MV-4-11 (cell line): ENCODE measurements at regions not wholly inside any gene's neighbourhood (a gene's known extent, or its start where the extent isn't known, plus 50 kb on each side); places are given as distances from the start of the nearest gene placed in this dataset.
A peak's percentile ranks its signal among the peaks of the same experiment; 100 is the strongest.

Experiments
- DNase-seq: peaks from one replicate; lab custom pipeline; 2025; lab: John Stamatoyannopoulos, UW

- DNase-seq, result peak; percentile 13
These were observed 266.2 kb downstream of the NSG2 start for GRCh38 chr5:174311531-174312269.

DNA sequence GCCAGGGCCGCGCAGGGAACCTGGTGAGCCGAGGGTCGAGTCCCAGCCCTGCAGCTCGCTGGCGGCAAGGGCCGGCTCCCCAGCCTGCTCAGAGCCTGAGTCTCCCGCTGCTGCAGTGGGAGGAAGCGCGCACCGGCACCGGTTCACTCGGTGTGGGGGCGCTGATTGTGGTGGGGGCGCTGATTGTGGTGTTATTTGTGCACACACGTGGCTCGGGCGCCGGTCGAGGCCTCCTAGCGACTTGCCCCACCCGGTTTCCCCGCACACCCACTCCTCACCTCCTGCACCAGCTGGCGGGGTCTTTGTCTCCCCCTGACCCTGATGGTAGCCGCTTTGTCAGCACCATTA is 266.7 kb downstream of the NSG2 start:
- no peak for DNase-seq

DNA sequence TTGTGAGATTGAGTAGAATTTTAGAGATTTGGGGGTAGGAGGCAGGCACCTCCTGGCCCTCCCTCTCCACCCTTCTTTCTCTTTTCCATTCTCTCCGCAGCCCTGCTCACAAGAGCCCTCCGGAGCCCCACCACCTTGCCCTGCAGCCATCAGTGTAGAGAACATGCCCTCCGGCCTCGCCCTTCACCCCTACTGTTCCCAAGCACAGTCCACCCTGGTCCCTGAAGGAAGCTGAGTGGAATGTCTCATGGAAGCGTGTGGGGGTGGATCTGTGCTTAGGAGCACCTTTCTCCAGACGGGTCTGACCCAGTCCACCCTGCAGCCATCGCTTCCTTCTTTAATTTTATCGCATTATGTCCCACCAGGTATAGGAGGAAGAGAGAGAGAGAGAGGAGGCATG is 267.1 kb downstream of the NSG2 start:
- DNase-seq, result no peak

DNA sequence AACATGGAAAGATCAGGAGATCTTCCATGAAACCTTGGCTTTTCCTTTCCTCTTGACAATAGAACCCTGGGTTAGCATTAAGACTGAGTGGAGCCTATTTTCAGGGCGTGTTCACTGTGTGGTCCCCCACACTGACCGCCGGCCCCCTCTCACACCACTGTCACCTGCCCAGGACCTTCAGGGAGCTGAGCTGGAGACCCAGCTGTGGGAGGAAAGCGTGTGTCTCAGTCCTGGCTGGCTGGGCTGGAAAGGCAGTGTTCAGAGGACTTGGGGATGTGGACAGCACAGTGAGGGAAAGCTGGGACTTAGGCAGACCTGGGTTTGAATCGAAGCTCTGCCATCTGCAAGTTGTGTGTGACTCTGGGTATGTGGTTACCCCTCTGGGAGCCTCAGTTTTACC is 268.1 kb downstream of the NSG2 start:
- DNase-seq, result no peak

DNA sequence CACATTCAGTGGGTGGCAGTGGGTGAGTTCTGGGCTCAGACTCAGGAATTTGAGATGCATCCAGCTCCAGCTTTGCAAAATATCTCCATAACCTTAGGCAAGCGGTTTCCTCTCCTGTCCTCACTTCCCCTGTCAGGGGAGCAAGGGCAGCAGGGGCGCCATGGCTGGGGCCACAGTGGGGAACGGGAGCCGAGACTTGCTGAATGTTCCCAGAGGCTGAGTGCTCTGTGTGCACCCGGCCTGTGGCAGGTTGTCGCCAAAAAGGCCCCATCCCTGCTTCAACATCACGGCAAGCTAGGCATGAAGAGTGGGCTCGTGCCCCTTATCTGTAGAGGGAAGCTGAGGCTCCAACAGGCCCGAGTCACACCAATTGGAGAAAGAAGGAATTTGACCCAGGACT is 268.8 kb downstream of the NSG2 start:
- no peak for DNase-seq

- no peak for DNase-seq
These were observed 270.0 kb downstream of the NSG2 start for GRCh38 chr5:174315471-174315870.

- no peak for DNase-seq
These were observed 270.4 kb downstream of the NSG2 start for GRCh38 chr5:174315871-174316270.

DNA sequence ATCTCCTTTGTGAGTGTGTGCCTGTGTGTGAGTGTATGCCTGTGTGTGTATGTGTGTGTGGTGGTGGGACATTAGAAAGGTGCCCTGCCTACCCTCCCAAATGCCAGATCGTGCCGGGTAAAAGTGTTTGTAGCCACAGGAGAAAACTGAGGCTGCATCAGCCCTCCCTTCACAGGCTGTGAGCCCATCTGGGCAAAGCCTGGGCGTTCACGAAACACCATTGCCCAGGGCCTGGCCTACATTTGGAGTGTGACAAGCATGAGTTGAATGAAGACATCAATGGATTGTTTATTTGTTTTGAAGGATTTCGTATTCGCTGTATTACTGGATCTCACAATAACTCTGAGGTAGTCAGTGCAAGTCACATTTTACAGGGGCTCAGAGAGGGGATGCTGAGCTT is 270.8 kb downstream of the NSG2 start:
- DNase-seq, result no peak

- DNase-seq, result no peak
These were observed 271.9 kb downstream of the NSG2 start for GRCh38 chr5:174317256-174317894.

- DNase-seq, result no peak
These were observed 273.1 kb downstream of the NSG2 start for GRCh38 chr5:174318578-174318977.

- no peak for DNase-seq
These were observed 274.0 kb downstream of the NSG2 start for GRCh38 chr5:174319551-174319950.

GRCh38 chr5:174320051-174320450 is 274.5 kb downstream of the NSG2 start:
- DNase-seq, result no peak

DNA sequence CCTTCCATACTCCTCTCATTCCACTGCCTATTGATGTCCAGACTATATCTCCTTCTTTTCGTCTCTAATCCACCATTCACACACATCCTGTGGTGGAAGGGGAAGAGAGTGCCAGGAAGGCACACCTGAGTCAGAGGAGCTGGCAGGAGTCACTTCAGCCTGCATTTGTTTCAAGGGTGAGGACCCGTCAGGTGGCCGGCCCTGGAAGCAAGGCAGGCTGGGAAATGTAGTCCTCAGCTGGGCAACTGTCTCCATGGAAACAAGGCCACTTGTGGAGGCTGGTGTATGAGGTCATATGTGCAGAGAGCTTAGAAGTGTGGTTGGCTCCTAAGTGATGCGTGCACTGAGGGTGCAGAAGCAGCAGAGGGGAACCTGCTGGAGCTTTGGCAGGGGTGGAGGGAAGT is 278.4 kb downstream of the NSG2 start:
- DNase-seq, result peak; percentile 69

DNA sequence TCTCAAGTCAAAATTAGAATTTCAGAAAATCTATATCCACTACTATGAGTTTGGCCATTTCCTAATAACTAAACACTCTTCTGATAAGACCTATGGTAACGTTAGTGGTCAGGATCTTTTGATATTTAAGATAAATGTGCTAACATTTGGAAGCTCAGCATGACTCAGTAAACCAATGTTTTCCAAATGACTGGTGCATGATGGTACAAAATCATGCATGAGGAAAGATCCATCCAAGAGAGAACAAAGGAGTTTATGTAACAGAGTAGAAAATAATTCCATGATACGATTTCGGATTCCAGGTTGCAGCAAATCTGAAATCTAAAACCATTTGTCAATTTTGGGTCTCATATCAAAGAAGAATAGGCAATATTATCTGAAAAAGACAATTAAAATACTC is 279.2 kb downstream of the NSG2 start:
- DNase-seq, result no peak

DNA sequence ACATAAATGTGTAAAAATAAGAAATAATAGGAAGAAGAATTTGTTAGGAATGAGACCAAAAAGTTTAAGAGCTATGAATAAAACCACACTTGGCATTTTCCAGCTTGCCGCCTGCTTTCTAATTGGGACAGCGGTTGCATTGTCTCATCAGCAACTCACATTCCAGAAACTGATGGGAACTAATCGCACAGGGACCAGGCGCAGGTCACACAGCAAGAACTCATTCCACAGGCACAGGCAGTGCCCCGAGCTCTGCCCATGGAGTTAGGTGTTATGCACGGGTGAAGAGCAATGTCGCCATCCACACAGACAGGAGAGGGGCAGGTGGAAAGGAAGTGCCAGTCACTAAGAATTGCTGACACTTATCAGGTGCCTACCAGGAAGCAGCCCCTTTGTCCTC is 279.9 kb downstream of the NSG2 start:
- no peak for DNase-seq

- DNase-seq, result no peak
These were observed 280.5 kb downstream of the NSG2 start for GRCh38 chr5:174325961-174326360.

- DNase-seq, result no peak
These were observed 280.9 kb downstream of the NSG2 start for GRCh38 chr5:174326372-174326771.

DNA sequence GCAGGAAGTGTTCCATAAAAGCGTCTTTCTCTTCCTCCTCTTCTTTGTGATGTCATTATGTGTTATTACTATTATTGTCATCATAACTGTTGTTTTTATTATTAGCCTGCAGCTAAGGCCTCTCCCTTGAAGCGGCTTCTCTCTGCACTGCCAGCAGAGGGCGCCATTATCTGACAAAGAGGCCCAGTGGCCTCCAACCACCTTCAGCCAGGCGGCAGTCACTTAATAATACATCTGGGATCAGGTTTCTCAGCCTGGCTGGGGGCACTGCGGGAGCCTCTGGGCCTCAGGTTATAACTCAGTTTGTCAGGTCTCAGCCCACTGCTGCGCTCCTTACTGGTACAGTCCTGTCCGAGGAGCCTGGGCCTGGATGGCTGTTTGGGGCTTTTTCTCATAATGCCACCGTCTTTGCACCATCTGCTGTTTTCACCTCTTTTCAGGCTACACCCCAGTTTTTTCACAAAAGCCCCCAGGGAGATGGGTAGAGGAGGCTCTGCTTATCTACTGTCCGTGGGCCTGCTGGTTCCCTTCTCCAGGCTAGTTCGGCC is 281.9 kb downstream of the NSG2 start:
- peak; percentile 69 for DNase-seq

DNA sequence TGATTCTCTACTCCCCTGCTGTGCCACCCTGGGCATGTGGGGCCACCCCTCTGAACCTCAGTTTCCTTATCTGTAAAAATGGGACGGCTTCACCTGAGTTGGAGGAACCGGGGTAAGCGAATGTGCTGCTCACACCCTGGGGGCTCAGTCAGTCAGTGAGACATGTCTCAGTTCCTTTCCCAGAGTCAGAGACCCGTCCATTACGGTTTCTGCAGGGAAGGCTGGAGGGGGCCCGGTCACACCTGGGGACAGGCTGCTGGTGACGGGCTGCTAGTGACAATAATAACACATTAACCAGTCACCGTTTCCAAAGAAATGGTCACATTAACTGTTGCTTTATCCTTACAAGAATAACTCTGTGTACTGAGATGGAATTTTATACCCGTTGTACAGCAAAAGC is 282.4 kb downstream of the NSG2 start:
- DNase-seq, result no peak

- DNase-seq, result no peak
These were observed 283.3 kb downstream of the NSG2 start for GRCh38 chr5:174328631-174329299.

DNA sequence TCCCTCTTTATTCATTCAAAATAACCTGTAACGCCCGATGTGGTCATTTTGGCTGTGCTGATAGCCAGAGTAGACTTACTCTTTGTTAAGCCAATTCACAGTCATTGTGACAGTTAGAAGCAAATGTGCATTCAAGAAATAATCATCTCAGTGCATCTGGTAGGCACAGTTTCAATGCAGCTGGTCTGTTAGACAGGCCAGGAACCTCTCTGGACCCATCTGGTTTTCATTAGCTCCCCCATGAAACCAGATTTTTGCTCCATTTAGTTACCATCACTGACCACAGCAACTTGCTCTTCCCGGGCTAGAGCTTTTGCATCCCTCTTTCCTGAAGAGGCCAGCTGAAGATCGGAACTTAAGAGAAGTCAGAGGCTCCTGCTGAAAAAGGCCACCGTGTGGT is 284.2 kb downstream of the NSG2 start:
- no peak for DNase-seq

- DNase-seq, result no peak
These were observed 290.3 kb downstream of the NSG2 start for GRCh38 chr5:174335682-174336364.

DNA sequence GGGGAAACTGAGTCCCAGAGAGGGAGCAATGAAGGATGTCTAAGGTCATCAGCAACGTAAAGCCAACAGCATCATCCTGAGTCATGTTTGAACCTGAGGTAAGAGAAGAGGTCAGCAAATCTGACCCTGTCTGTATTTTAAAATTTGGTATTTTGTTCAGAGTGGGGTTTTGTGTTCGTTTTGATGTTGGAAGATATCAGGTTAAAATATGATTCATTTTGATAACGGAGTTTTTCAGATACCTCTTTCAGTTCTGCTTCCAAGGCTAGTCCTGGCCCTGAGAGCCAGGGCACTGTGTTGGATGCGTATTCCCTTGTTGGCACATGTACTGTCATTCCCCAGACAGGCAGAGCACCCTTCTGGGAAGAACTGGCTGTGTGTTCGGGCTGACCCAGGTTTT is 291.0 kb downstream of the NSG2 start:
- DNase-seq, result no peak
